Glomerular endothelial cell (primary cell): ENCODE measurements at regions not wholly inside any gene's neighbourhood (a gene's known extent, or its start where the extent isn't known, plus 50 kb on each side); places are given as distances from the start of the nearest gene placed in this dataset.
"Not testable (repeated sequence)": the region's sequence is repeated elsewhere in the genome, so short reads cannot be mapped to it uniquely, and the experiment has no call there.

Source experiments
- DNase-seq: peaks from one replicate; pipeline ENCODE4 v3.0.0-alpha.2; 2011; ENCODE audit warnings: low read depth, low spot score; ENCODE audit errors: extremely low read depth

- DNase-seq: no peak
Measured at GRCh38 chr6:30832864-30833263, 51.5 kb upstream of the DDR1 start.

GRCh38 chr6:30830438-30830837 is 53.9 kb upstream of the DDR1 start:
- no peak for DNase-seq

- DNase-seq: no peak
Measured at GRCh38 chr6:30829639-30830255, 54.6 kb upstream of the DDR1 start.

GRCh38 chr6:30829033-30829432 is 55.3 kb upstream of the DDR1 start:
- no peak for DNase-seq

- peak; percentile 65 for DNase-seq
Measured at GRCh38 chr6:30828027-30828962, 56.0 kb upstream of the DDR1 start.

GRCh38 chr6:30826961-30827342 is 57.4 kb upstream of the DDR1 start:
- no peak for DNase-seq

- DNase-seq: no peak
Measured at GRCh38 chr6:30824698-30825097, 59.6 kb upstream of the DDR1 start.

GRCh38 chr6:30823534-30823865 is 60.8 kb upstream of the DDR1 start:
- no peak for DNase-seq

- no peak for DNase-seq
Measured at GRCh38 chr6:30821862-30822784, 62.2 kb upstream of the DDR1 start.

GRCh38 chr6:30820193-30820592 is 64.1 kb upstream of the DDR1 start:
- no peak for DNase-seq

GRCh38 chr6:30819297-30819917 is 64.9 kb upstream of the DDR1 start:
- no peak for DNase-seq

GRCh38 chr6:30818391-30818841 is 65.9 kb upstream of the DDR1 start:
- DNase-seq: no peak

- DNase-seq: no peak
Measured at GRCh38 chr6:30816791-30817739, 67.3 kb upstream of the DDR1 start.

GRCh38 chr6:30816296-30816695 is 68.0 kb upstream of the DDR1 start:
- DNase-seq: not testable (repeated sequence)

GRCh38 chr6:30815041-30815742 is 69.1 kb upstream of the DDR1 start:
- not testable (repeated sequence) for DNase-seq

GRCh38 chr6:30814146-30815040 is 69.9 kb upstream of the DDR1 start:
- DNase-seq: peak; percentile 51

- DNase-seq: no peak
Measured at GRCh38 chr6:30813631-30814145, 69.3 kb upstream of the IER3 start.
